Mesenchymal stem cell (in vitro differentiated cells and primary cell): ENCODE measurements at regions not wholly inside any gene's neighbourhood (a gene's known extent, or its start where the extent isn't known, plus 50 kb on each side); places are given as distances from the start of the nearest gene placed in this dataset.
A peak's percentile ranks its signal among the peaks of the same experiment; 100 is the strongest.

ENCODE experiments used
- DNase-seq: peaks from one replicate; pipeline ENCODE4 v3.0.0-alpha.2; 2013
- H2AFZ ChIP-seq: one replicate; pipeline ENCODE4 v1.6.1; 2013; ENCODE audit warnings: low read depth, mild to moderate bottlenecking, control low read depth, inconsistent platforms, low read length, moderate library complexity
- H2AK5ac ChIP-seq: 2 replicates; pipeline ENCODE4 v1.6.1; 2013; ENCODE audit warnings: low read length, moderate library complexity, mild to moderate bottlenecking, inconsistent platforms; ENCODE audit not compliant: severe bottlenecking
- H2BK120ac ChIP-seq: one replicate; pipeline ENCODE4 v1.6.1; 2013; ENCODE audit warnings: low read depth, mild to moderate bottlenecking, inconsistent platforms, low read length, moderate library complexity
- H2BK12ac ChIP-seq, 2 experiments: one replicate each; pipeline ENCODE4 v1.6.1; 2013; ENCODE audit warnings: inconsistent platforms in 2 of 2, low read length in 2 of 2, mild to moderate bottlenecking in 2 of 2, moderate library complexity in 2 of 2, control low read depth in 1 of 2
- H2BK15ac ChIP-seq: one replicate; pipeline ENCODE4 v1.6.1; 2013; ENCODE audit warnings: mild to moderate bottlenecking, low read depth, inconsistent platforms; ENCODE audit not compliant: poor library complexity, severe bottlenecking
- H2BK5ac ChIP-seq: 2 replicates; pipeline ENCODE4 v1.6.1; 2013; ENCODE audit warnings: low read depth, mild to moderate bottlenecking, low read length, control low read depth, inconsistent platforms; ENCODE audit not compliant: poor library complexity, severe bottlenecking
- H3K14ac ChIP-seq, 2 experiments: one replicate each; pipeline ENCODE4 v1.6.1; 2013; ENCODE audit warnings: inconsistent platforms in 2 of 2, low read length in 2 of 2, control low read depth in 1 of 2, mild to moderate bottlenecking in 1 of 2, moderate library complexity in 1 of 2
- H3K18ac ChIP-seq, 2 experiments: one replicate each; pipeline ENCODE4 v1.6.1; 2013; ENCODE audit warnings: inconsistent platforms in 2 of 2, low read length in 2 of 2, control low read depth in 1 of 2, low read depth in 1 of 2, mild to moderate bottlenecking in 1 of 2
- H3K23ac ChIP-seq, 2 experiments: one replicate each; pipeline ENCODE4 v1.6.1; 2013; ENCODE audit warnings: inconsistent platforms in 2 of 2, low read length in 2 of 2, mild to moderate bottlenecking in 2 of 2, moderate library complexity in 2 of 2, control low read depth in 1 of 2
- H3K27ac ChIP-seq: 2 replicates; pipeline ENCODE4 v1.5.1; 2013; ENCODE audit warnings: mild to moderate bottlenecking, moderate library complexity, low read length, control low read depth, inconsistent platforms; ENCODE audit not compliant: poor library complexity, severe bottlenecking
- H3K27me3 ChIP-seq, 2 experiments: 2 replicates each; pipeline versions ENCODE4 v1.6.1 to v1.7.0; 2013; ENCODE audit warnings: low read length in 2 of 2, mild to moderate bottlenecking in 2 of 2, moderate library complexity in 2 of 2, control low read depth in 1 of 2, inconsistent platforms in 1 of 2; ENCODE audit not compliant: control insufficient read depth in 1 of 2, insufficient read depth in 1 of 2
- H3K36me3 ChIP-seq, 2 experiments: 2 replicates each; pipeline versions ENCODE4 v1.6.1 to v1.7.0; 2013; ENCODE audit warnings: low read length in 2 of 2, control low read depth in 1 of 2, inconsistent platforms in 1 of 2, low read depth in 1 of 2, mild to moderate bottlenecking in 1 of 2; ENCODE audit not compliant: insufficient read depth in 2 of 2, control insufficient read depth in 1 of 2
- H3K4ac ChIP-seq, 2 experiments: one replicate each; pipeline ENCODE4 v1.6.1; 2013; ENCODE audit warnings: inconsistent platforms in 2 of 2, low read length in 2 of 2, mild to moderate bottlenecking in 2 of 2, moderate library complexity in 2 of 2, control low read depth in 1 of 2, low read depth in 1 of 2
- H3K4me1 ChIP-seq: 2 replicates; pipeline ENCODE4 v1.6.1; 2013; ENCODE audit warnings: low read depth, low read length, control low read depth; ENCODE audit not compliant: control insufficient read depth, insufficient read depth
- H3K4me2 ChIP-seq: 2 replicates; pipeline ENCODE4 v1.6.1; 2013; ENCODE audit warnings: low read length, mild to moderate bottlenecking, inconsistent platforms; ENCODE audit not compliant: poor library complexity, severe bottlenecking
- H3K4me3 ChIP-seq, 2 experiments: 2 replicates each; pipeline versions ENCODE4 v1.5.1 to v1.7.0; 2013; ENCODE audit warnings: low read length in 2 of 2, mild to moderate bottlenecking in 2 of 2, control low read depth in 1 of 2, low read depth in 1 of 2; ENCODE audit not compliant: insufficient read depth in 1 of 2
- H3K79me1 ChIP-seq: replicated peaks from 2 replicates; pipeline ENCODE4 v1.6.1; 2013; ENCODE audit warnings: mild to moderate bottlenecking, control low read depth, low read length, inconsistent platforms; ENCODE audit not compliant: poor library complexity, severe bottlenecking
- H3K9ac ChIP-seq: 2 replicates; pipeline ENCODE4 v1.7.0; 2013; ENCODE audit warnings: mild to moderate bottlenecking, low read length, moderate library complexity
- H3K9me3 ChIP-seq: 2 replicates; pipeline ENCODE4 v1.7.0; 2013; ENCODE audit warnings: mild to moderate bottlenecking, low read length; ENCODE audit not compliant: control insufficient read depth
- H4K8ac ChIP-seq: one replicate; pipeline ENCODE4 v1.6.1; 2013; ENCODE audit warnings: inconsistent platforms, mild to moderate bottlenecking, low read length, moderate library complexity
- H4K91ac ChIP-seq: one replicate; pipeline ENCODE4 v1.6.1; 2013; ENCODE audit warnings: mild to moderate bottlenecking, low read length, inconsistent platforms
- WGBS: methylation state at CpG from one replicate; pipeline ENCODE4 v1.1.7; 2013; ENCODE audit warnings: mixed read lengths; 5-methylcytosine and 5-hydroxymethylcytosine counted together

DNA sequence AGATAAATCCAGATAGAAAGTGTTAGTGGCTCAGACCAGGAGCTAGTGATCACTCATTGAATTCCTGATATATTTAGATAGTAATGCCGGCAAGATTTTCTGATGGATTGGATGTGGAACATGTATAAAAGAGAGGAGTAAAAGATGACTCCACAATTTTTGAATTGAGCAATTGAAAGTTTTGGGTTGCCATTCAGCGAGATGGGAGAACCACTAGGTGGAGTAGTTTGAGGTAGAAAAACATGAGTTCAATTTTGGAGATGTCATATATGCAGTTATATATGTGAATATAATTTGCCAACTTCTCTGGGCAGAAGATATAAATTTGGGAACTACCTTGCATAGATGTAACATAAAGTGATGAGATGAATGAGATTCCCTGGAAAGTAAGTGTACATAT, 502.5 kb upstream of the SEMA6A start:
- no peak overlapping the region for H3K14ac ChIP-seq
- H4K91ac ChIP-seq = no peak overlapping the region
- H3K79me1 ChIP-seq = no peaks in the 10 kb centered on the region
- H2BK5ac ChIP-seq = no peak overlapping the region
- no peak overlapping the region for H4K8ac ChIP-seq
- H3K4me1 ChIP-seq = no peaks in the 10 kb centered on the region
- 92% methylated on average over 2 of the region's 2 CpGs for WGBS
- no peak overlapping the region for H3K27ac ChIP-seq
- no peak overlapping the region for H3K9ac ChIP-seq
- H3K4ac ChIP-seq = no peak overlapping the region
- no peak overlapping the region for H3K4me2 ChIP-seq
- H3K4me3 ChIP-seq = no peak overlapping the region
- H3K36me3 ChIP-seq = no peaks in the 10 kb centered on the region
- no peak overlapping the region for H2BK15ac ChIP-seq
- H2AFZ ChIP-seq = no peak overlapping the region
- no peak overlapping the region for H3K23ac ChIP-seq
- peaks cover 6% of the 10 kb centered on the region for H3K9me3 ChIP-seq
- H2BK120ac ChIP-seq = no peak overlapping the region
- H2BK12ac ChIP-seq = no peak overlapping the region
- H3K18ac ChIP-seq = no peak overlapping the region
- H2AK5ac ChIP-seq = no peak overlapping the region
- H3K27me3 ChIP-seq = no peaks in the 10 kb centered on the region
- DNase-seq = peak; percentile 31

GRCh38 chr5:117072439-117072838, 497.8 kb upstream of the SEMA6A start:
- no peak for DNase-seq
- Histone ChIP-seq H3K9me3 (peaks cover 18% of the 10 kb centered on the region), H3K4ac (no peak overlapping the region), H3K18ac (no peak overlapping the region), H3K4me3 (no peak overlapping the region), H2AK5ac (no peak overlapping the region), H4K91ac (no peak overlapping the region), H3K27me3 (no peaks in the 10 kb centered on the region), H3K9ac (no peak overlapping the region), H2AFZ (no peak overlapping the region), H2BK120ac (no peak overlapping the region), H3K4me2 (no peak overlapping the region), H3K79me1 (no peaks in the 10 kb centered on the region), H2BK12ac (no peak overlapping the region), H3K23ac (no peak overlapping the region), H2BK5ac (no peak overlapping the region), H3K4me1 (no peaks in the 10 kb centered on the region), H2BK15ac (no peak overlapping the region), H3K14ac (no peak overlapping the region), H3K27ac (no peak overlapping the region), H3K36me3 (no peaks in the 10 kb centered on the region), H4K8ac (no peak overlapping the region)
- WGBS = 67% methylated on average over 1 of the region's 2 CpGs

DNA sequence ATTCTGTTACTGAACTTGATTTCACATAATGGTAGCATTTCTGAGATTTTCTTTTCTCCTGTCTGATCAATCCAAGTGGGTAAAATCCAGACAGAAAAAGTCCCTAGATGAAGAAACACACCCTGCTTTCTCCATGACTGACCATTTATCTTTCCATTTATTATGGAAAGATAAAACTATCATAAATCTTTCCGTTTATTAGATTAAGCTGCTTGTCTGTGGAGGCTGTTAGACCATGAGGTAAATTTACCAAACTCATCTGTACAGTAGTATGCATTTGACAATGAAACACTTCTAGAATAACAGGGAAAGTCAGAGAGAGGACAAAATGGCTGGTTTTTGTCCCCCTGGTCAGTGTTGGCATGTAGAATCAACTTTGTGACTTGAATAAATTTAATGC, 491.2 kb upstream of the SEMA6A start:
- H3K18ac ChIP-seq = no peak overlapping the region
- DNase-seq = no peak
- H3K4me2 ChIP-seq = no peak overlapping the region
- H2BK12ac ChIP-seq = no peak overlapping the region
- H3K23ac ChIP-seq = no peak overlapping the region
- peaks cover 5% of the 10 kb centered on the region for H3K4me1 ChIP-seq
- H4K91ac ChIP-seq = no peak overlapping the region
- H2AFZ ChIP-seq = no peak overlapping the region
- no peak overlapping the region for H2AK5ac ChIP-seq
- H3K27me3 ChIP-seq = no peaks in the 10 kb centered on the region
- H3K14ac ChIP-seq = no peak overlapping the region
- H4K8ac ChIP-seq = no peak overlapping the region
- no peak overlapping the region for H2BK15ac ChIP-seq
- WGBS = no CpG with 5 or more reads among the region's 1 CpG
- no peak overlapping the region for H3K4ac ChIP-seq
- H2BK120ac ChIP-seq = no peak overlapping the region
- peaks cover 7% of the 10 kb centered on the region for H3K9me3 ChIP-seq
- H3K36me3 ChIP-seq = no peaks in the 10 kb centered on the region
- no peak overlapping the region for H2BK5ac ChIP-seq
- no peak overlapping the region for H3K4me3 ChIP-seq
- no peak overlapping the region for H3K9ac ChIP-seq
- no peaks in the 10 kb centered on the region for H3K79me1 ChIP-seq
- H3K27ac ChIP-seq = no peak overlapping the region

DNA sequence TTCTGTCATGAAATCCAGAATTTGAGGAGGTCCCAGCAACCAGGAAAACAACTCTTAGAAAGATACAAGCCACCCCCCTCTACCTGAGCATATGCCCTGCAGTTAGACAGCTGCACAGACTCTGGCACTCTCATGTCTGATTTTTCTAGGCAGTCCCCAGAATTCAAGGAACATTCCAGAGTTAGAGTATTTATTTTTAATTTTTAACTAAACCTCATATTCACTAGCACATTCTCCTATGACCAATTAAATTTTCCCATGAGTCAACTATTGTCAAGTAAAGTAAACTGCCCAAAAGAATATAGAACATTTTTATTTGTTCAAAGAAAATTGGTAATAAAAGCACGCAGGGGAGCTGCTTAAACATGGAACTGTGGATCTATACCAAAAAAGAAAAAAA, 490.5 kb upstream of the SEMA6A start:
- Histone ChIP-seq H2AFZ (no peak overlapping the region), H3K27me3 (no peaks in the 10 kb centered on the region), H3K18ac (no peak overlapping the region), H3K14ac (no peak overlapping the region), H3K9ac (no peak overlapping the region), H3K4ac (no peak overlapping the region), H2BK15ac (no peak overlapping the region), H3K36me3 (no peaks in the 10 kb centered on the region), H2AK5ac (no peak overlapping the region), H4K8ac (no peak overlapping the region), H3K4me1 (peaks cover 6% of the 10 kb centered on the region), H3K4me2 (peak overlapping the region; percentile 19), H3K23ac (no peak overlapping the region), H3K4me3 (no peak overlapping the region), H3K79me1 (no peaks in the 10 kb centered on the region), H2BK12ac (no peak overlapping the region), H2BK5ac (no peak overlapping the region), H3K9me3 (peaks cover 3% of the 10 kb centered on the region), H3K27ac (no peak overlapping the region), H4K91ac (no peak overlapping the region), H2BK120ac (no peak overlapping the region)
- WGBS = no CpG with 5 or more reads among the region's 1 CpG
- no peak for DNase-seq
